NB4 (cell line): ENCODE measurements at regions not wholly inside any gene's neighbourhood (a gene's known extent, or its start where the extent isn't known, plus 50 kb on each side); places are given as distances from the start of the nearest gene placed in this dataset.

Experiments used
- DNase-seq: peaks from one replicate; pipeline ENCODE4 v3.0.0; 2010; ENCODE audit warnings: low read depth
- H3K4me3 ChIP-seq: one replicate; pipeline ENCODE4 v1.5.1; 2011; ENCODE audit warnings: mild to moderate bottlenecking, low read depth, low read length, moderate library complexity
- MYC ChIP-seq: IDR thresholded peaks from 2 replicates; pipeline ENCODE4 v1.6.1; 2011; ENCODE audit warnings: low read depth, low read length
- POLR2A ChIP-seq: IDR thresholded peaks from 2 replicates; pipeline ENCODE4 v1.6.1; 2011; ENCODE audit warnings: mild to moderate bottlenecking; ENCODE audit not compliant: insufficient read length; ENCODE audit errors: extremely low read depth
- TF ChIP-seq, protein P1 (sequence below): IDR thresholded peaks from 2 replicates; pipeline ENCODE4 v1.6.1; 2011; ENCODE audit warnings: low read depth, low read length
- TF ChIP-seq, protein P2 (sequence below): IDR thresholded peaks from one replicate; pipeline ENCODE4 v1.5.1; 2012; ENCODE audit warnings: low read depth, low read length

DNA sequence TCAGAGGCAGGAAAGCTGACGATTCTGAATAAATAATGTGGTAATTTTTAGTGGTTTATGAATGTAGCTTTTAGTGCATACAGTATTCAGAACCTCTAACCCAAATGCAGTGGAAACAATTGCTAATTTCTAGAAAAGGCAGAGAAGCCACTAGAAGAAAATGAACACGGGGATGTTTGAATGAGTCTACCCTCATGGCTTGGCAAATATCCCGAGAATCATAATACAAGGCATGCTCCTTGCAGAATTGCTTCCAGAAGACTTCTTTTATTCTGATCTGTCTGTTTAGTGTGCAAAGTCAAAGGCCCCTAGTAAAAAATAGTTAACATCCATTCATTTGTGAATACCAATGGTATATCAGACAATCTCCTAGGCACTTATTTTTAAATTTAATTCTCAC is 246.8 kb downstream of the LMO4 start:
- TF ChIP-seq, protein P1, sequence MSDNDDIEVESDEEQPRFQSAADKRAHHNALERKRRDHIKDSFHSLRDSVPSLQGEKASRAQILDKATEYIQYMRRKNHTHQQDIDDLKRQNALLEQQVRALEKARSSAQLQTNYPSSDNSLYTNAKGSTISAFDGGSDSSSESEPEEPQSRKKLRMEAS = no peak
- TF ChIP-seq, protein P2, sequence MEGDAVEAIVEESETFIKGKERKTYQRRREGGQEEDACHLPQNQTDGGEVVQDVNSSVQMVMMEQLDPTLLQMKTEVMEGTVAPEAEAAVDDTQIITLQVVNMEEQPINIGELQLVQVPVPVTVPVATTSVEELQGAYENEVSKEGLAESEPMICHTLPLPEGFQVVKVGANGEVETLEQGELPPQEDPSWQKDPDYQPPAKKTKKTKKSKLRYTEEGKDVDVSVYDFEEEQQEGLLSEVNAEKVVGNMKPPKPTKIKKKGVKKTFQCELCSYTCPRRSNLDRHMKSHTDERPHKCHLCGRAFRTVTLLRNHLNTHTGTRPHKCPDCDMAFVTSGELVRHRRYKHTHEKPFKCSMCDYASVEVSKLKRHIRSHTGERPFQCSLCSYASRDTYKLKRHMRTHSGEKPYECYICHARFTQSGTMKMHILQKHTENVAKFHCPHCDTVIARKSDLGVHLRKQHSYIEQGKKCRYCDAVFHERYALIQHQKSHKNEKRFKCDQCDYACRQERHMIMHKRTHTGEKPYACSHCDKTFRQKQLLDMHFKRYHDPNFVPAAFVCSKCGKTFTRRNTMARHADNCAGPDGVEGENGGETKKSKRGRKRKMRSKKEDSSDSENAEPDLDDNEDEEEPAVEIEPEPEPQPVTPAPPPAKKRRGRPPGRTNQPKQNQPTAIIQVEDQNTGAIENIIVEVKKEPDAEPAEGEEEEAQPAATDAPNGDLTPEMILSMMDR = no peak
- no peak for TF ChIP-seq POLR2A
- no peak for TF ChIP-seq MYC
- H3K4me3 ChIP-seq = no peak overlapping the region
- DNase-seq = no peak

DNA sequence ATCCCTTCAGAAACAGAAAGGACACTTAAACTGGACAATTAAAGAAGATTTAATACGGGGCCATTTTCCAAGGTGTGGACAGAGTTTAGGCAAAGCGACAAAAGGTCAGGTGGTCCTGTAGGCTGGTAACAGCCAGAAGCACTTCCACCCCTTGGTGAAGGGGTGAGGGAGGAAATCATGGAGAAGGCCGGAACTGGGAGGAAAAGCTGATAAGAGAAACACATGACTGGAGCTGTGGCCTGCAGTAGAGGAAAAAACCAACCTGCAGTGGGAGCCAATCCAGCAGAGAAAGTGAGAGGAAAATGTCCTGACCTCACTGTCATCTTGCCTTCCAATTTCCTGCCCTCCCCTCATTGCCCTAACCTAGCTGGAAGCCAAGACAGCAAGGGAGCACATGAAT is 249.8 kb downstream of the LMO4 start:
- TF ChIP-seq, protein P1 = no peak
- TF ChIP-seq, protein P2 = no peak
- no peak for TF ChIP-seq POLR2A
- TF ChIP-seq MYC = no peak
- H3K4me3 ChIP-seq = no peak overlapping the region
- DNase-seq = no peak

DNA sequence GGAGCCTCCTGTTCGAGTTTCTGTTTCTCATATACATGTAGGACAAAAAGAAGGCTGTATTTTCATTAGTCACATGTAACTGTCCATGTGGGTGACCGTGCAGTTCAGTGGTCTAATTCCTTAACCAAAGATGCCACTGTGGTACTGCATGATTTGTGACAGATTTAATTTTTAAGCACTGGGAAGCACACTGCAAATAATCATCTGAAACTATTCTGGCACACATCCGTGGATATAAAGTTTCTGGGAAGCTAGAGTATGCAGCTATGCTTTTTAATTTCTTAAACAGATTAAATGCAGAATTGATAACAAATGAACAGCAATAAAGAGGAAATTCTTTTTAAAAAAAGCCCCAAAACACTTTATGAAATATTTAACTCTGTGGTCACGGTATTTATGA is 254.8 kb downstream of the LMO4 start:
- no peak overlapping the region for H3K4me3 ChIP-seq
- TF ChIP-seq POLR2A = no peak
- DNase-seq = no peak

DNA sequence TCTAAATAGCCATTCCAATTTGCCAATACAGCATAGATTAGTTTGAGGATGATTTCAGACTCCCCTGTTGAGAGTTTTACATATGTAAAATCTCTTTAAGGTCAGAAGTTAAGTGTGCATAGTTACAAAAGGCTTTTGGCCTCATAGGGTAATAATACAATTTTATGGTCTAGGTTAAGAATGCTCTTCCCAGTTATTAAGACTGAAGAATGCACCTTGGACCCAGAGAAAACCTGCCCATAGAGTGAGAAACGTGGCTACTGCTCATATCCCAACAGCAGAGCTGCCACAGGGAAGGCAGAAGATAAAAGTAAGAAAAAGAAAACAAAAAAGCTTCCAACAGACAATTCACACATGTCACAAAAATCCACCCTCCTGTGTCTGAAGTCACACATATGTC is 255.9 kb downstream of the LMO4 start:
- H3K4me3 ChIP-seq = no peak overlapping the region
- no peak for TF ChIP-seq MYC
- TF ChIP-seq, protein P2 = no peak
- no peak for TF ChIP-seq POLR2A
- TF ChIP-seq, protein P1 = no peak
- no peak for DNase-seq

DNA sequence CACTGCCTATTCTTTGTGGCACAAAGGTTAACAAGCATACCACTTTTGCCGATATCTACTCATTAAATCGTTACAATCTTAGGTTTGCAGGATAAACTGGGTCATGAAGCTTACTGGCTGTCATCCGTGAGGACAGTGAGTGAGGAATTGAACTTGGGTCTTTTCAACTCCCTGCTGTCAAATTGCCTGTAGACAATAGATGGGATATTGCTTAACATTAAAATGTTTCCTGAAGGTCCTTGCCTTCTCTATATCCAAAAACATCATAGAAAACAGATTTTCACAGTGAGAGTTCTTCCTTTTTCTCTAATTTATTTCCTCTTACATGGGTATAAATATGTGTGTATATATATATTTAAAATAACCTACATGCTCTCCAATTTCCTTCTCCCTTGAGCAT is 257.8 kb downstream of the LMO4 start:
- TF ChIP-seq, protein P1 = no peak
- TF ChIP-seq, protein P2 = no peak
- TF ChIP-seq POLR2A (no peak), MYC (no peak)

DNA sequence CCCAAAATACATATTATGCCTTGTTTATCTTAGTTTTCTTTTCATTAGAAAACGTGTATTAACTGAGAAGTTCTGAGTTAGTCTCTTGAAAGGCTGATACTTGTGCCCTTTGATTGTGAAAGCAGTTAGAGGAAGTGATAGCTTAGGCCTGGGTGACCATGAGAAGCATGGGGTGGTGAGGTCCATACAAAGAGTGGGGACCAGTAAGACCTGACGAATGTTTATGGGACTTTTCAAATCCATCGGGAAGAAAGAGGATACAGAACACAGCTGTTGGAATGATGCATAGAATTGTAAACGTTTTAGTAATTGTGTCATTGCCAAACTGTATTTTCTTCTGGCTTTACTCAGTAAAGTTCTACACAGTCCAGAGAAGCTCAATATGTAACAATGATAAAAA is 259.8 kb downstream of the LMO4 start:
- peak; percentile 7 for DNase-seq
- TF ChIP-seq, protein P1 = no peak
- no peak for TF ChIP-seq MYC
- TF ChIP-seq POLR2A = no peak
- TF ChIP-seq, protein P2 = no peak
- H3K4me3 ChIP-seq = no peak overlapping the region

More for the DNA sequence above, 257.8 kb downstream of the LMO4 start:
- H3K4me3 ChIP-seq = no peak overlapping the region
- no peak for DNase-seq
